HEK293 (cell line): ENCODE measurements at regions not wholly inside any gene's neighbourhood (a gene's known extent, or its start where the extent isn't known, plus 50 kb on each side); places are given as distances from the start of the nearest gene placed in this dataset.

Experiments
- CTCF ChIA-PET: fragments of 350-600 bp; formaldehyde crosslinking; extraction: SDS; loops from one replicate; lab custom pipeline; 2021; ENCODE audit warnings: antibody characterized with exemption; lab: Yijun Ruan, JAX
- POLR2A ChIA-PET: fragments of 300-600 bp; formaldehyde crosslinking; extraction: SDS; loops from one replicate; lab custom pipeline; 2020; ENCODE audit warnings: antibody characterized with exemption, inconsistent platforms; lab: Yijun Ruan, JAX
- H3K27ac ChIP-seq: fragments of 200-500 bp; sonication (Bioruptor generic); 2 replicates; pipeline ENCODE4 v1.5.1; 2014; ENCODE audit warnings: low read depth, low read length, control low read depth, inconsistent platforms; ENCODE audit errors: extremely low read depth
- H3K36me3 ChIP-seq, 2 experiments: fragments of 200-500 bp in 1 of 2; sonication (Bioruptor generic) in 1 of 2; 1 replicate in 1 of 2; 2 replicates in 1 of 2; pipeline ENCODE4 v1.5.1; 2014 to 2017; ENCODE audit warnings: inconsistent platforms in 2 of 2, low read length in 2 of 2; ENCODE audit not compliant: control insufficient read depth in 2 of 2, insufficient read depth in 1 of 2
- H3K4me1 ChIP-seq: fragments of 200-500 bp; sonication (Bioruptor generic); 2 replicates; pipeline ENCODE4 v1.5.1; 2014; ENCODE audit warnings: mild to moderate bottlenecking, low read length, inconsistent platforms; ENCODE audit not compliant: control insufficient read depth, insufficient read depth
- H3K4me3 ChIP-seq: 2 replicates; pipeline ENCODE4 v1.5.1; 2011; ENCODE audit warnings: low read depth, mild to moderate bottlenecking, control low read depth, low read length, moderate library complexity
- H3K9me3 ChIP-seq: fragments of 200-500 bp; sonication (Bioruptor generic); 2 replicates; pipeline ENCODE4 v1.5.1; 2014; ENCODE audit warnings: low read depth, low read length, inconsistent platforms; ENCODE audit not compliant: control insufficient read depth, insufficient read depth
- FEZF1 ChIP-seq: fragments of 450-650 bp; formaldehyde crosslinking; IDR thresholded peaks from 2 replicates; pipeline ENCODE4 v1.5.1; 2016; ENCODE audit warnings: missing biosample characterization, missing genetic modification characterization
- HOXA7 ChIP-seq: sonication (generic); formaldehyde crosslinking; IDR thresholded peaks from 2 replicates; pipeline ENCODE4 v1.8.1; 2022; ENCODE audit warnings: missing genetic modification reagents, borderline replicate concordance
- KLF8 ChIP-seq: fragments of 450-650 bp; formaldehyde crosslinking; IDR thresholded peaks from 2 replicates; pipeline ENCODE4 v1.5.1; 2016; ENCODE audit warnings: missing biosample characterization, missing genetic modification characterization
- PBX3 ChIP-seq: sonication (generic); formaldehyde crosslinking; IDR thresholded peaks from 2 replicates; pipeline ENCODE4 v1.8.1; 2022; ENCODE audit warnings: mild to moderate bottlenecking, moderate library complexity, missing genetic modification reagents
- PRDM10 ChIP-seq: fragments of 450-650 bp; formaldehyde crosslinking; IDR thresholded peaks from 2 replicates; pipeline ENCODE4 v1.5.1; 2016; ENCODE audit warnings: missing biosample characterization, missing genetic modification characterization
- REPIN1 ChIP-seq: fragments of 450-650 bp; formaldehyde crosslinking; IDR thresholded peaks from 2 replicates; pipeline ENCODE4 v1.5.1; 2017; ENCODE audit warnings: missing biosample characterization, missing genetic modification characterization, low read depth
- ZNF202 ChIP-seq: fragments of 450-650 bp; formaldehyde crosslinking; IDR thresholded peaks from 2 replicates; pipeline ENCODE4 v1.5.1; 2016; ENCODE audit warnings: missing biosample characterization, missing genetic modification characterization, borderline replicate concordance
- ZNF292 ChIP-seq: fragments of 450-650 bp; formaldehyde crosslinking; IDR thresholded peaks from 2 replicates; pipeline ENCODE4 v1.5.1; 2016; ENCODE audit warnings: low read depth, missing biosample characterization, missing genetic modification characterization, borderline replicate concordance
- ZNF37A ChIP-seq: fragments of 450-650 bp; IDR thresholded peaks from 2 replicates; pipeline ENCODE4 v1.5.1; 2018; ENCODE audit warnings: missing biosample characterization, missing genetic modification characterization
- ZNF548 ChIP-seq: fragments of 450-650 bp; formaldehyde crosslinking; IDR thresholded peaks from 2 replicates; pipeline ENCODE4 v1.5.1; 2016; ENCODE audit warnings: missing biosample characterization, missing genetic modification characterization
- ZSCAN16 ChIP-seq: fragments of 450-650 bp; formaldehyde crosslinking; IDR thresholded peaks from 2 replicates; pipeline ENCODE4 v1.5.1; 2016; ENCODE audit warnings: missing biosample characterization, missing genetic modification characterization
- TF ChIP-seq, protein P1 (sequence below): fragments of 450-650 bp; formaldehyde crosslinking; IDR thresholded peaks from 2 replicates; pipeline ENCODE4 v1.5.1; 2016; ENCODE audit warnings: missing biosample characterization, missing genetic modification characterization
- TF ChIP-seq, protein P2 (sequence below): fragments of 450-650 bp; formaldehyde crosslinking; IDR thresholded peaks from 2 replicates; pipeline ENCODE4 v1.5.1; 2016; ENCODE audit warnings: missing biosample characterization, missing genetic modification characterization

- Histone ChIP-seq H3K36me3 (no peaks in the 10 kb centered on the region), H3K4me3 (no peak overlapping the region), H3K27ac (no peak overlapping the region), H3K4me1 (peaks cover 7% of the 10 kb centered on the region; the same call in 1 of the 2 replicates), H3K9me3 (no peaks in the 10 kb centered on the region)
- TF ChIP-seq REPIN1 (tag by site-specific recombination) (no peak), HOXA7 (CRISPR knock-in tag) (no peak), ZNF37A (tag by site-specific recombination) (no peak), PRDM10 (tag by site-specific recombination) (no peak), FEZF1 (tag by site-specific recombination) (no peak)
- TF ChIP-seq, protein P1, sequence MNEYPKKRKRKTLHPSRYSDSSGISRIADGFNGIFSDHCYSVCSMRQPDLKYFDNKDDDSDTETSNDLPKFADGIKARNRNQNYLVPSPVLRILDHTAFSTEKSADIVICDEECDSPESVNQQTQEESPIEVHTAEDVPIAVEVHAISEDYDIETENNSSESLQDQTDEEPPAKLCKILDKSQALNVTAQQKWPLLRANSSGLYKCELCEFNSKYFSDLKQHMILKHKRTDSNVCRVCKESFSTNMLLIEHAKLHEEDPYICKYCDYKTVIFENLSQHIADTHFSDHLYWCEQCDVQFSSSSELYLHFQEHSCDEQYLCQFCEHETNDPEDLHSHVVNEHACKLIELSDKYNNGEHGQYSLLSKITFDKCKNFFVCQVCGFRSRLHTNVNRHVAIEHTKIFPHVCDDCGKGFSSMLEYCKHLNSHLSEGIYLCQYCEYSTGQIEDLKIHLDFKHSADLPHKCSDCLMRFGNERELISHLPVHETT (tag by site-specific recombination), result no peak
- TF ChIP-seq, protein P2, sequence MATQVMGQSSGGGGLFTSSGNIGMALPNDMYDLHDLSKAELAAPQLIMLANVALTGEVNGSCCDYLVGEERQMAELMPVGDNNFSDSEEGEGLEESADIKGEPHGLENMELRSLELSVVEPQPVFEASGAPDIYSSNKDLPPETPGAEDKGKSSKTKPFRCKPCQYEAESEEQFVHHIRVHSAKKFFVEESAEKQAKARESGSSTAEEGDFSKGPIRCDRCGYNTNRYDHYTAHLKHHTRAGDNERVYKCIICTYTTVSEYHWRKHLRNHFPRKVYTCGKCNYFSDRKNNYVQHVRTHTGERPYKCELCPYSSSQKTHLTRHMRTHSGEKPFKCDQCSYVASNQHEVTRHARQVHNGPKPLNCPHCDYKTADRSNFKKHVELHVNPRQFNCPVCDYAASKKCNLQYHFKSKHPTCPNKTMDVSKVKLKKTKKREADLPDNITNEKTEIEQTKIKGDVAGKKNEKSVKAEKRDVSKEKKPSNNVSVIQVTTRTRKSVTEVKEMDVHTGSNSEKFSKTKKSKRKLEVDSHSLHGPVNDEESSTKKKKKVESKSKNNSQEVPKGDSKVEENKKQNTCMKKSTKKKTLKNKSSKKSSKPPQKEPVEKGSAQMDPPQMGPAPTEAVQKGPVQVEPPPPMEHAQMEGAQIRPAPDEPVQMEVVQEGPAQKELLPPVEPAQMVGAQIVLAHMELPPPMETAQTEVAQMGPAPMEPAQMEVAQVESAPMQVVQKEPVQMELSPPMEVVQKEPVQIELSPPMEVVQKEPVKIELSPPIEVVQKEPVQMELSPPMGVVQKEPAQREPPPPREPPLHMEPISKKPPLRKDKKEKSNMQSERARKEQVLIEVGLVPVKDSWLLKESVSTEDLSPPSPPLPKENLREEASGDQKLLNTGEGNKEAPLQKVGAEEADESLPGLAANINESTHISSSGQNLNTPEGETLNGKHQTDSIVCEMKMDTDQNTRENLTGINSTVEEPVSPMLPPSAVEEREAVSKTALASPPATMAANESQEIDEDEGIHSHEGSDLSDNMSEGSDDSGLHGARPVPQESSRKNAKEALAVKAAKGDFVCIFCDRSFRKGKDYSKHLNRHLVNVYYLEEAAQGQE (tag by site-specific recombination), result no peak
- ChIA-PET POLR2A (interaction anchor here (1.0 kb wide), 1 partner anchor 9 kb away, joined by 3 read pairs; no protein-coding TSS in a partner anchor), CTCF (no interaction called here)
Observed at GRCh38 chr6:22035690-22036089, 261.1 kb downstream of the PRL start.

- H3K4me1 ChIP-seq, result 0 out of 2 replicates have a peak, but pooled peaks cover 4% of the 10 kb centered on the region
- H3K4me3 ChIP-seq, result no peak overlapping the region
- TF ChIP-seq ZNF292 (tag by site-specific recombination), result no peak
- no peak for TF ChIP-seq PBX3 (CRISPR knock-in tag)
- TF ChIP-seq ZNF548 (tag by site-specific recombination), result no peak
- no peak for TF ChIP-seq ZNF202
- TF ChIP-seq KLF8 (tag by site-specific recombination), result no peak
- no peak for TF ChIP-seq ZSCAN16 (tag by site-specific recombination)
- TF ChIP-seq, all 188 proteins: peak for 0
- Histone ChIP-seq H3K9me3 (no peaks in the 10 kb centered on the region), H3K36me3 (no peaks in the 10 kb centered on the region), H3K27ac (no peak overlapping the region)
- POLR2A ChIA-PET, result interaction anchor here (0.7 to 1.0 kb wide), 2 partner anchors 8 to 11 kb away, joined by 3 to 10 read pairs; no protein-coding TSS in a partner anchor
- CTCF ChIA-PET, result interaction anchor here (0.7 kb wide), 1 partner anchor 9 kb away, joined by 3 read pairs; no protein-coding TSS in a partner anchor
Observed at GRCh38 chr6:22036275-22036674, 260.6 kb downstream of the PRL start.
